Transverse colon (tissue), 4 donors: ENCODE measurements at regions not wholly inside any gene's neighbourhood (a gene's known extent, or its start where the extent isn't known, plus 50 kb on each side); places are given as distances from the start of the nearest gene placed in this dataset.
A peak's percentile ranks its signal among the peaks of the same experiment; 100 is the strongest.

Experiments used
- DNase-seq: peaks from one replicate; pipeline ENCODE4 v3.0.0-alpha.2; 2019
- H3K27ac ChIP-seq, 4 donors: fragments of 200-600 bp; sonication (generic); 2 replicates each; pipeline ENCODE4 v1.5.1; 2016 to 2018; ENCODE audit warnings: inconsistent platforms in 4 of 4
- H3K27me3 ChIP-seq: fragments of 200-600 bp; sonication (generic); 2 replicates; pipeline ENCODE4 v1.5.1; 2017; ENCODE audit warnings: inconsistent platforms
- H3K36me3 ChIP-seq, 4 donors: fragments of 200-600 bp; sonication (generic); 2 replicates each; pipeline ENCODE4 v1.5.1; 2017 to 2019; ENCODE audit warnings: inconsistent platforms in 4 of 4
- H3K4me1 ChIP-seq, 4 donors: fragments of 200-600 bp; sonication (generic); 2 replicates each; pipeline ENCODE4 v1.5.1; 2017 to 2020; ENCODE audit warnings: inconsistent platforms in 4 of 4
- H3K4me3 ChIP-seq, 4 donors: fragments of 200-600 bp; sonication (generic); 1 replicate in 1 of 4; 2 replicates in 3 of 4; pipeline versions ENCODE4 v1.5.1 to v1.6.1; 2017 to 2019; ENCODE audit warnings: inconsistent platforms in 4 of 4
- H3K9me3 ChIP-seq, 2 donors: fragments of 200-600 bp; sonication (generic); 2 replicates each; pipeline ENCODE4 v1.5.1; 2017 to 2019; ENCODE audit warnings: inconsistent platforms in 2 of 2
- EP300 ChIP-seq: sonication (generic); formaldehyde crosslinking; IDR thresholded peaks from one replicate; pipeline ENCODE4 v1.6.1; 2017; ENCODE audit warnings: antibody characterized with exemption, low read depth
- POLR2A ChIP-seq: fragments of 450-650 bp; IDR thresholded peaks from one replicate; pipeline ENCODE4 v1.6.1; 2016; ENCODE audit warnings: antibody characterized with exemption, mild to moderate bottlenecking, moderate library complexity
- POLR2AphosphoS5 ChIP-seq, 3 donors: sonication (generic); formaldehyde crosslinking; IDR thresholded peaks; one replicate each; pipeline ENCODE4 v1.6.1; 2016; ENCODE audit warnings: antibody characterized with exemption in 3 of 3
- whole genome bisulfite sequencing, 2 donors: methylation state at CpG; one replicate each; pipeline ENCODE4 v1.1.5; 2018; ENCODE audit warnings: low coverage in 1 of 2; 5-methylcytosine and 5-hydroxymethylcytosine counted together
- in situ Hi-C, 4 donors: fragments of 200-750 bp; cut with MboI; loops; one replicate each; pipeline versions ENCODE4 v1.15.0 to v1.15.1; 2017; ENCODE audit warnings: low sequenced_read_pairs in 3 of 4, low pct_ligation_motif_present in 1 of 4, low pct_unique_long_range_greater_than_20kb in 1 of 4
- intact Hi-C: fragments of 100-400 bp; cut with DNase I; formaldehyde crosslinking; loops from one replicate; pipeline ENCODE4 v1.15.1; 2023; ENCODE audit warnings: low total_unique reads
- TF ChIP-seq, protein P1 (sequence below), 5 experiments: fragments of 200-600 bp in 3 of 5; fragments of 450-650 bp in 2 of 5; sonication (generic) in 3 of 5; IDR thresholded peaks; 1 replicate in 2 of 5; 2 replicates in 3 of 5; pipeline ENCODE4 v1.5.1; 2016 to 2017; ENCODE audit warnings: antibody characterized with exemption in 5 of 5, inconsistent platforms in 3 of 5, mild to moderate bottlenecking in 2 of 5, moderate library complexity in 1 of 5

DNA sequence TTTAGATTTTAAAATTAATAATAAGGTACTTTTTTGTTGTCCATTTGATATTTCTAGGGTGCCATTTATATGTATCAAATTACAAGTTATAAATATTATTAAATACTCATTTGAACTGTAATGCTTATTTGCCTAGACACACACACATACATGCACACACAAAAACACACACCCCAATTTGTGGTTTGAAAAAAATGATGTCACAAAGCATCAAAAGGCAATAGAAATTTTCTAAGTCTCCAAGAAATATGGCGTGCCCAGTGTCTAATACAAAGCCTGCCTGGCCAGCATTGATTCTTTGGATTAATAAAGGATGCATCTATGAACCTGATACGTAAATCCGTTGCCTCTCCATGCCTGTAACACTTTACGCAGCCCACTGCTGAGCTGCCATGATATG, 252.8 kb upstream of the BLID start:
- no peak for DNase-seq
- intact Hi-C loops (no loop called here), in situ Hi-C loops (no loop called here)
- Histone ChIP-seq H3K4me3 (no peak overlapping the region), H3K27ac (no peak overlapping the region), H3K27me3 (no peaks in the 10 kb centered on the region), H3K9me3 (no peaks in the 10 kb centered on the region), H3K36me3 (no peaks in the 10 kb centered on the region), H3K4me1 (no peaks in the 10 kb centered on the region)
- no peak for TF ChIP-seq POLR2AphosphoS5 (IDR thresholded peaks at IDR 0.05)
- no peak for TF ChIP-seq EP300
- TF ChIP-seq, protein P1, sequence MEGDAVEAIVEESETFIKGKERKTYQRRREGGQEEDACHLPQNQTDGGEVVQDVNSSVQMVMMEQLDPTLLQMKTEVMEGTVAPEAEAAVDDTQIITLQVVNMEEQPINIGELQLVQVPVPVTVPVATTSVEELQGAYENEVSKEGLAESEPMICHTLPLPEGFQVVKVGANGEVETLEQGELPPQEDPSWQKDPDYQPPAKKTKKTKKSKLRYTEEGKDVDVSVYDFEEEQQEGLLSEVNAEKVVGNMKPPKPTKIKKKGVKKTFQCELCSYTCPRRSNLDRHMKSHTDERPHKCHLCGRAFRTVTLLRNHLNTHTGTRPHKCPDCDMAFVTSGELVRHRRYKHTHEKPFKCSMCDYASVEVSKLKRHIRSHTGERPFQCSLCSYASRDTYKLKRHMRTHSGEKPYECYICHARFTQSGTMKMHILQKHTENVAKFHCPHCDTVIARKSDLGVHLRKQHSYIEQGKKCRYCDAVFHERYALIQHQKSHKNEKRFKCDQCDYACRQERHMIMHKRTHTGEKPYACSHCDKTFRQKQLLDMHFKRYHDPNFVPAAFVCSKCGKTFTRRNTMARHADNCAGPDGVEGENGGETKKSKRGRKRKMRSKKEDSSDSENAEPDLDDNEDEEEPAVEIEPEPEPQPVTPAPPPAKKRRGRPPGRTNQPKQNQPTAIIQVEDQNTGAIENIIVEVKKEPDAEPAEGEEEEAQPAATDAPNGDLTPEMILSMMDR (IDR thresholded peaks at IDR 0.05) = no peak
- WGBS, 2 donors = 84 to 87% methylated on average over 4 of the region's 4 CpGs

DNA sequence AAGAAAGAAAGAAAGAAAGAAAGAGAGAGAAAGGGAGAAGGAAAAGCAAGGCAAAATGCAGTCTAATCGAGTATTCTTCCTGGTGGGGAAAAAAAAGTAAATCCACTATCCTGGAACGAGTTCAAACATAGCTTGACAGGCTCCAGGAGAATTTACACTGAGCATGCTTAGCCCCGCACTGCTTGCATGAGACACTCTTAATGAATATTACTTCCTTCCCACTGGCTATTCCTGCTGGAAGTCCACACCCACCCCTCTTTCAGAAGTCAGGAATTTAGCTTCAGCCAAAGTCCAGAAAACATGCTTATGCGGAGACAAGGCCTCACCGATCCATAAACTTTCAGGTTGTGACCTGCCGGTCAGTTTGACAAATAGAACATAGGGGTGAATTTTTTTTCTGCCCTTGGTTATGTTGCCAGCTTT, 251.8 kb upstream of the BLID start:
- no peak for DNase-seq
- 21 to 27% methylated on average over 4 to 6 of the region's 6 CpGs for WGBS, 2 donors
- no peak overlapping the region for H3K4me3 ChIP-seq
- intact Hi-C loops = no loop called here
- H3K36me3 ChIP-seq = no peaks in the 10 kb centered on the region
- H3K4me1 ChIP-seq = no peaks in the 10 kb centered on the region
- H3K27ac ChIP-seq = peak overlapping the region in 3 of 4 donors; percentile 22 to 41 (median 31)
- no peaks in the 10 kb centered on the region for H3K9me3 ChIP-seq
- H3K27me3 ChIP-seq = no peaks in the 10 kb centered on the region
- TF ChIP-seq EP300 = no peak
- TF ChIP-seq, protein P1 (IDR thresholded peaks at IDR 0.05) = no peak
- TF ChIP-seq POLR2A = no peak
- TF ChIP-seq POLR2AphosphoS5 (IDR thresholded peaks at IDR 0.05) = no peak
- in situ Hi-C loops = no loop called here

DNA sequence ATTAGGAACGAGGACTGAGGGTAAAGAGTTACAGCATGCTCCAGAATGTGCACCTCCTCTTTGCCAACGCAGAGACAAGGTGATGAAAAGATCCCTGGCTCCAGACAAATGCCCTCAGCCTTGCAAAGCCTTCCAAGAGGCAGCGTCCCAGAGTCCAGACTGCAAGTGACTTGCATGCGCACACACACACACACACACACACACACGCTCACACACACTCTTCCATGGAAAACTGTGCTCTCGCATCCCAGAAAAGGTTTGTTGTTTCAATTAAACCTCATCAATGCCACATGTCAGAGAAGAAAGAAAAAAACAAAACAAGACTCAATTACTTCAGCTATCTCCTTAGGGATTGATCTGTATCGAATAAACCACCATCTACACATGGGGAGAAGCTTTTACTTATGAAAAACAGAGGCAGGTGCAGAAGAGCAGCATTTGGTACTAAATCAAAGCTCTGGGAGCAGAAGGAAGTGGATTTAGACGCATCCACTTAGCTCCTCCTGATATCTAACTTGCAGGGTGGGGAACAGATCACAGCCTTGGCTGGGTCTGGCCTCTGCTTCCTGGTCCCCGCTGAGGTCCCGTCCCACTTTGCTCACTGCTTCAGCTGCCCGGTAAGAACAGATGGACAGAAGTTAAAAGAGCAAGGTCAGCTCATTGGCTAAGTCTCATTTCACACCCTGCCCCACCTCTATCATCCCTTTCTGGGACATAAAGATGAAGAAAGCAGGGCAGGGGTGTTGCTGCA, 249.8 kb upstream of the BLID start:
- intact Hi-C loops (no loop called here), in situ Hi-C loops (no loop called here)
- no peaks in the 10 kb centered on the region for H3K4me1 ChIP-seq
- no peaks in the 10 kb centered on the region for H3K9me3 ChIP-seq
- no peak overlapping the region for H3K27ac ChIP-seq
- no peak for DNase-seq
- H3K4me3 ChIP-seq = no peak overlapping the region
- H3K36me3 ChIP-seq = no peaks in the 10 kb centered on the region
- WGBS, 2 donors = 56 to 71% methylated on average over 2 to 11 of the region's 11 CpGs
- H3K27me3 ChIP-seq = no peaks in the 10 kb centered on the region
- TF ChIP-seq, protein P1 (IDR thresholded peaks at IDR 0.05) = no peak
- TF ChIP-seq EP300 (no peak), POLR2AphosphoS5 (IDR thresholded peaks at IDR 0.05) (no peak), POLR2A (no peak)

DNA sequence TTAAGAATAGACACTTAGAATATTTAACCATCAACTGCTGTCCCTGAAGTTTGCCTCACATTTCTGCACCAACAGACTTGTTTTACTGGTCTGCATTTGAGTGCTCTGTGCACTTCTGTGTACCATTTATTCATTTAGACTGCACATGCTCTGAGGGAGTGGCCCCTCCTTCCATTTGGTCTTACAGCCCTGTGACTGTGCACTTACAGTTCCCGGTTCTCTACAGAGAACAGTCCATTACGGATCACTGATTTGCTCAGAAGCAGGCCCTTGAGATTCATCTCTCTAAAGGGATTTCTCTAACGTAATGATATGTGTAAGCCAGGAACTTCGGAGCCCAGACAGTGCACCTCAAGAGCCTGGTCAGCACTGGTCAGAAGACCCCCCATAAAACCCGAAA, 247.3 kb upstream of the BLID start:
- Histone ChIP-seq H3K9me3 (no peaks in the 10 kb centered on the region), H3K36me3 (no peaks in the 10 kb centered on the region), H3K27ac (no peak overlapping the region), H3K27me3 (no peaks in the 10 kb centered on the region), H3K4me1 (no peaks in the 10 kb centered on the region), H3K4me3 (no peak overlapping the region)
- intact Hi-C loops (no loop called here), in situ Hi-C loops (no loop called here)
- TF ChIP-seq EP300 (no peak), POLR2A (no peak), POLR2AphosphoS5 (IDR thresholded peaks at IDR 0.05) (no peak)
- TF ChIP-seq, protein P1 (IDR thresholded peaks at IDR 0.05) = no peak
- DNase-seq = no peak
- 75 to 83% methylated on average over 5 of the region's 5 CpGs for WGBS, 2 donors
